HCT116 (cell line): ENCODE measurements at regions not wholly inside any gene's neighbourhood (a gene's known extent, or its start where the extent isn't known, plus 50 kb on each side); places are given as distances from the start of the nearest gene placed in this dataset.

Experiments
- ATAC-seq: fragments of 200-7000 bp; cut with Tn5 transposase; 2 replicates; pipeline ENCODE4 v1.9.1; 2020; ENCODE audit warnings: mild to moderate bottlenecking, moderate library complexity
- BruUV-seq: library from RNA; stranded (reverse); fragments of 400-500 nt; replicated peaks from 2 replicates; lab custom pipeline; 2021; lab: Mats Ljungman, UMichigan
- CTCF ChIA-PET: fragments of 300-600 bp; sonication (Branson Sonifier 250); formaldehyde crosslinking; loops from one replicate; lab custom pipeline; 2021; ENCODE audit warnings: antibody characterized with exemption; lab: Charles Lee
- POLR2A ChIA-PET: fragments of 300-600, 350-600 bp; sonication (Branson Sonifier 250); formaldehyde crosslinking; loops from one replicate; lab custom pipeline; 2021; ENCODE audit warnings: antibody characterized with exemption; lab: Charles Lee
- RAD21 ChIA-PET, 2 experiments: fragments of 300-600 bp; sonication (Branson Sonifier 250); formaldehyde crosslinking; loops; one replicate each; lab custom pipeline; 2023; ENCODE audit warnings: low total read pairs in 2 of 2; ENCODE audit not compliant: uncharacterized antibody in 2 of 2, unreplicated experiment in 2 of 2, low non-redundant PET in 1 of 2; lab: Charles Lee
- DNase-seq: peaks from one replicate; pipeline ENCODE4 v3.0.0-alpha.2; 2010; ENCODE audit warnings: low read depth, low spot score
- H2AFZ ChIP-seq: fragments of 200-600 bp; shearing (Covaris generic), sonication (generic); 2 replicates; pipeline ENCODE4 v1.6.1; 2017; ENCODE audit warnings: low read depth, mixed run types, mixed read lengths, antibody characterized with exemption, low read length; ENCODE audit not compliant: poor library complexity, severe bottlenecking
- H3K27ac ChIP-seq: 2 replicates; pipeline ENCODE4 v1.5.1; 2012; ENCODE audit warnings: low read depth, low read length
- H3K27me3 ChIP-seq: fragments of 200-600 bp; sonication (generic); 2 replicates; pipeline ENCODE4 v1.6.1; 2016; ENCODE audit warnings: mixed run types, low read length, mixed read lengths; ENCODE audit not compliant: insufficient read depth
- H3K36me3 ChIP-seq, 2 experiments: fragments of 200-500 bp in 1 of 2; fragments of 200-600 bp in 1 of 2; sonication (Bioruptor generic) in 1 of 2; sonication (generic) in 1 of 2; 2 replicates each; pipeline versions ENCODE4 v1.5.1 to v1.6.1; 2014 to 2016; ENCODE audit warnings: low read length in 2 of 2, inconsistent platforms in 1 of 2, mixed read lengths in 1 of 2, mixed run types in 1 of 2; ENCODE audit not compliant: insufficient read depth in 2 of 2, control insufficient read depth in 1 of 2
- H3K4me1 ChIP-seq, 2 experiments: fragments of 200-600 bp in 1 of 2; sonication (generic) in 1 of 2; 2 replicates each; pipeline versions ENCODE4 v1.5.1 to v1.6.1; 2012 to 2017; ENCODE audit warnings: low read length in 2 of 2, inconsistent platforms in 1 of 2, mild to moderate bottlenecking in 1 of 2, mixed read lengths in 1 of 2, mixed run types in 1 of 2, moderate library complexity in 1 of 2; ENCODE audit not compliant: insufficient read depth in 2 of 2, control insufficient read depth in 1 of 2
- H3K4me2 ChIP-seq: fragments of 200-600 bp; sonication (generic); 2 replicates; pipeline ENCODE4 v1.6.1; 2017; ENCODE audit warnings: mixed run types, low read length, mixed read lengths
- H3K4me3 ChIP-seq, 2 experiments: fragments of 200-600 bp in 1 of 2; sonication (generic) in 1 of 2; replicated peaks in 1 of 2; 2 replicates each; pipeline ENCODE4 v1.5.1; 2011 to 2016; ENCODE audit warnings: low read length in 2 of 2, control low read depth in 1 of 2, low read depth in 1 of 2, mild to moderate bottlenecking in 1 of 2, mixed read lengths in 1 of 2, mixed run types in 1 of 2
- H3K79me2 ChIP-seq: fragments of 200-600 bp; sonication (generic); 2 replicates; pipeline ENCODE4 v1.6.1; 2017; ENCODE audit warnings: mild to moderate bottlenecking, mixed run types, low read length, moderate library complexity, mixed read lengths; ENCODE audit not compliant: insufficient read depth
- H3K9ac ChIP-seq: fragments of 200-600 bp; sonication (generic); 2 replicates; pipeline ENCODE4 v1.6.1; 2016; ENCODE audit warnings: low read length, mixed read lengths
- H3K9me2 ChIP-seq: fragments of 200-600 bp; sonication (generic), shearing (Covaris generic); 2 replicates; pipeline ENCODE4 v1.6.1; 2017; ENCODE audit warnings: mixed run types, mild to moderate bottlenecking, moderate library complexity; ENCODE audit not compliant: insufficient read depth
- H3K9me3 ChIP-seq, 2 experiments: fragments of 200-500 bp in 1 of 2; fragments of 200-600 bp in 1 of 2; sonication (Bioruptor generic) in 1 of 2; sonication (generic) in 1 of 2; 2 replicates each; pipeline ENCODE4 v1.6.1; 2014 to 2017; ENCODE audit warnings: low read length in 2 of 2, mixed read lengths in 2 of 2, inconsistent platforms in 1 of 2, low read depth in 1 of 2, mild to moderate bottlenecking in 1 of 2, mixed run types in 1 of 2, moderate library complexity in 1 of 2; ENCODE audit not compliant: control insufficient read depth in 1 of 2, insufficient read depth in 1 of 2
- H4K20me1 ChIP-seq: fragments of 200-600 bp; sonication (generic), shearing (Covaris generic); 2 replicates; pipeline ENCODE4 v1.6.1; 2017; ENCODE audit warnings: mixed run types, mild to moderate bottlenecking, moderate library complexity; ENCODE audit not compliant: insufficient read depth
- ELF1 ChIP-seq: IDR thresholded peaks from 2 replicates; pipeline ENCODE4 v1.6.1; 2012; ENCODE audit warnings: low read depth, borderline replicate concordance
- EZH2phosphoT487 ChIP-seq: fragments of 200-600 bp; IDR thresholded peaks from 2 replicates; pipeline ENCODE4 v1.6.1; 2018; ENCODE audit warnings: antibody characterized with exemption, borderline replicate concordance
- POLR2AphosphoS5 ChIP-seq: IDR thresholded peaks from 2 replicates; pipeline ENCODE4 v1.6.1; 2011; ENCODE audit warnings: mild to moderate bottlenecking, low read depth, low read length, moderate library complexity
- SIN3A ChIP-seq: IDR thresholded peaks from 2 replicates; pipeline ENCODE4 v1.6.1; 2012; ENCODE audit warnings: low read depth
- SRF ChIP-seq: IDR thresholded peaks from 2 replicates; pipeline ENCODE4 v1.6.1; 2012; ENCODE audit warnings: low read depth
- TCF7L2 ChIP-seq: IDR thresholded peaks from 2 replicates; pipeline ENCODE4 v1.7.0; 2011; ENCODE audit warnings: borderline replicate concordance, inconsistent platforms; ENCODE audit not compliant: insufficient read depth, insufficient read length; ENCODE audit errors: extremely low read depth
- ZFX ChIP-seq: fragments of 450-650 bp; IDR thresholded peaks from 2 replicates; pipeline ENCODE4 v1.6.1; 2017
- intact Hi-C: fragments of 100-400 bp; cut with micrococcal nuclease; formaldehyde crosslinking; loops from 2 replicates; pipeline ENCODE4 v1.10.0; 2022
- TF ChIP-seq, protein P1 (sequence below): IDR thresholded peaks from 2 replicates; pipeline ENCODE4 v1.6.1; 2011; ENCODE audit warnings: mild to moderate bottlenecking, low read length, moderate library complexity; ENCODE audit not compliant: insufficient replicate concordance; ENCODE audit errors: extremely low read depth
- TF ChIP-seq, protein P2 (sequence below): IDR thresholded peaks from 2 replicates; pipeline ENCODE4 v1.6.1; 2012
- TF ChIP-seq, protein P3 (sequence below), 3 experiments: fragments of 200-600 bp in 1 of 3; sonication (generic) in 1 of 3; IDR thresholded peaks in 2 of 3; conservative IDR thresholded peaks in 1 of 3; 2 replicates each; pipeline ENCODE4 v1.5.1; 2012 to 2017; ENCODE audit warnings: low read depth in 2 of 3, low read length in 2 of 3, antibody characterized with exemption in 1 of 3, borderline replicate concordance in 1 of 3, control low read depth in 1 of 3, mild to moderate bottlenecking in 1 of 3, mixed read lengths in 1 of 3, mixed run types in 1 of 3, moderate library complexity in 1 of 3; ENCODE audit not compliant: insufficient read depth in 1 of 3

DNA sequence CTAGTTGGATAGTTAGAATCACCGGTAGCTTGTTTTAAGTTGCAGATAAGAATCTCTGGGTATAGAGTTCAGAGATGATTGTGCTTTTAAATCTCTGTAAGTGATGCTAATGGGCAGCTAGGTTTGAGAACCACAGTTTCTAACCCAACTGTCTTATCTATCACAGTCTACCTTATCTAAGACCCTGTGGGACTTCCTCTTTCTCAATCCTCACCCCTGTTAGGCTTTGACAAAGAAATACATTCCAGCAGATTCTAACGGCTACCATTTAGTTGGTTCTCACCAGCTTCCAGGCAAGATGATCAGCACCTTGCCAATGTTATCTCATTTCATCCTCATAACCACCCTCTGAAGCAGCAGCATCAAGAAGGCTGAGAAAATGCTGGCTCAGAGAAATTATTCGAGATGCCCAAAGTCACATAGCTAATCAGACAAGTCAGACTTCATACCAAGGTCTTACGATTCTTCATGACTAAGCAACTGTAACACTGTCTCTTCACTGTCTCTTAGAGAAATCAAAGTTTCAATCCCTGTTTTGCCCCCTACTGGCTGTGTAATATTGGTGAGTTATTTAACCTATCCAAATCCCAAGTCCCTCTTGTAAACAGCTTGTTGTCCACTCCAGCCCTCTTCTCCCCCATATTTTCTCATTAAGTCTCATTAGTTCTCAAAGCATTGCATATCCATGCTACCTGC, 192.4 kb upstream of the API5 start:
- no peak for ATAC-seq

DNA sequence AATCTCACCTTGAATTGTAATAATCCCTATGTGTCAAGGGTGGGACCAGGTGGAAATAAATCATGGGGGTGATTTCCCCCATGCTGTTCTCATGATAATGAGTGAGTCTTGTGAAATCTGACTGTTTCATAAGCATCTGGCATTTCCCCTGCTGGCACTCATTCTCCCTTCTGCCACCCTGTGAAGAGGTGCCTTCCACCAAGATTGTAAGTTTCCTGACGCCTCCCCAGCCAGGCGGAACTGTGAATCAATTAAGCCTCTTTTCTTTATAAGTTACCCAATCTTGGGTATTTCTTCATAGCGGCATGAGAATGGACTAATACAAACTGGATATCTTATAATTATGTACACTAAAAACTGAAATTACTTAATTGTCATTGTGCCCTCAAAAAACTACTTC, 189.2 kb upstream of the API5 start:
- Histone ChIP-seq H3K27ac (no peak overlapping the region), H4K20me1 (no peaks in the 10 kb centered on the region), H3K4me3 (no peak overlapping the region), H3K36me3 (no peaks in the 10 kb centered on the region), H3K4me1 (no peaks in the 10 kb centered on the region), H2AFZ (no peak overlapping the region), H3K9me2 (no peaks in the 10 kb centered on the region), H3K4me2 (no peak overlapping the region), H3K9ac (no peak overlapping the region), H3K9me3 (no peaks in the 10 kb centered on the region; a peak in 1 of 4 replicates), H3K79me2 (no peaks in the 10 kb centered on the region), H3K27me3 (no peaks in the 10 kb centered on the region)
- intact Hi-C loops = no loop called here
- ChIA-PET CTCF (no interaction called here), POLR2A (no interaction called here), RAD21 (no interaction called here)
- ATAC-seq (no peak), DNase-seq (no peak)
- no TSS peak for BruUV-seq
- TF ChIP-seq POLR2AphosphoS5 = no peak
- TF ChIP-seq ELF1 = no peak
- no peak for TF ChIP-seq EZH2phosphoT487
- TF ChIP-seq, protein P1, sequence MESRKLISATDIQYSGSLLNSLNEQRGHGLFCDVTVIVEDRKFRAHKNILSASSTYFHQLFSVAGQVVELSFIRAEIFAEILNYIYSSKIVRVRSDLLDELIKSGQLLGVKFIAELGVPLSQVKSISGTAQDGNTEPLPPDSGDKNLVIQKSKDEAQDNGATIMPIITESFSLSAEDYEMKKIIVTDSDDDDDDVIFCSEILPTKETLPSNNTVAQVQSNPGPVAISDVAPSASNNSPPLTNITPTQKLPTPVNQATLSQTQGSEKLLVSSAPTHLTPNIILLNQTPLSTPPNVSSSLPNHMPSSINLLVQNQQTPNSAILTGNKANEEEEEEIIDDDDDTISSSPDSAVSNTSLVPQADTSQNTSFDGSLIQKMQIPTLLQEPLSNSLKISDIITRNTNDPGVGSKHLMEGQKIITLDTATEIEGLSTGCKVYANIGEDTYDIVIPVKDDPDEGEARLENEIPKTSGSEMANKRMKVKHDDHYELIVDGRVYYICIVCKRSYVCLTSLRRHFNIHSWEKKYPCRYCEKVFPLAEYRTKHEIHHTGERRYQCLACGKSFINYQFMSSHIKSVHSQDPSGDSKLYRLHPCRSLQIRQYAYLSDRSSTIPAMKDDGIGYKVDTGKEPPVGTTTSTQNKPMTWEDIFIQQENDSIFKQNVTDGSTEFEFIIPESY = no peak
- TF ChIP-seq ZFX = no peak
- no peak for TF ChIP-seq TCF7L2
- TF ChIP-seq SRF = no peak
- no peak for TF ChIP-seq SIN3A
- TF ChIP-seq, protein P2, sequence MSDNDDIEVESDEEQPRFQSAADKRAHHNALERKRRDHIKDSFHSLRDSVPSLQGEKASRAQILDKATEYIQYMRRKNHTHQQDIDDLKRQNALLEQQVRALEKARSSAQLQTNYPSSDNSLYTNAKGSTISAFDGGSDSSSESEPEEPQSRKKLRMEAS = no peak
- TF ChIP-seq, protein P3, sequence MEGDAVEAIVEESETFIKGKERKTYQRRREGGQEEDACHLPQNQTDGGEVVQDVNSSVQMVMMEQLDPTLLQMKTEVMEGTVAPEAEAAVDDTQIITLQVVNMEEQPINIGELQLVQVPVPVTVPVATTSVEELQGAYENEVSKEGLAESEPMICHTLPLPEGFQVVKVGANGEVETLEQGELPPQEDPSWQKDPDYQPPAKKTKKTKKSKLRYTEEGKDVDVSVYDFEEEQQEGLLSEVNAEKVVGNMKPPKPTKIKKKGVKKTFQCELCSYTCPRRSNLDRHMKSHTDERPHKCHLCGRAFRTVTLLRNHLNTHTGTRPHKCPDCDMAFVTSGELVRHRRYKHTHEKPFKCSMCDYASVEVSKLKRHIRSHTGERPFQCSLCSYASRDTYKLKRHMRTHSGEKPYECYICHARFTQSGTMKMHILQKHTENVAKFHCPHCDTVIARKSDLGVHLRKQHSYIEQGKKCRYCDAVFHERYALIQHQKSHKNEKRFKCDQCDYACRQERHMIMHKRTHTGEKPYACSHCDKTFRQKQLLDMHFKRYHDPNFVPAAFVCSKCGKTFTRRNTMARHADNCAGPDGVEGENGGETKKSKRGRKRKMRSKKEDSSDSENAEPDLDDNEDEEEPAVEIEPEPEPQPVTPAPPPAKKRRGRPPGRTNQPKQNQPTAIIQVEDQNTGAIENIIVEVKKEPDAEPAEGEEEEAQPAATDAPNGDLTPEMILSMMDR (IDR thresholded peaks at IDR 0.05 in 2 of 3, conservative IDR thresholded peaks at IDR 0.05 in 1 of 3; ENCODE audit: borderline replicate concordance in 1 of 3, insufficient read depth in 1 of 3, low read depth in 2 of 3, low read length in 2 of 3) = no peak

More for the DNA sequence above, 192.4 kb upstream of the API5 start:
- no peak for TF ChIP-seq ZFX
- TF ChIP-seq EZH2phosphoT487 = no peak
- TF ChIP-seq, protein P1 = no peak
- Histone ChIP-seq H4K20me1 (no peaks in the 10 kb centered on the region), H2AFZ (no peak overlapping the region), H3K4me3 (no peak overlapping the region), H3K36me3 (no peaks in the 10 kb centered on the region), H3K79me2 (no peaks in the 10 kb centered on the region), H3K27me3 (no peaks in the 10 kb centered on the region), H3K9me2 (no peaks in the 10 kb centered on the region), H3K4me2 (no peak overlapping the region), H3K9ac (no peak overlapping the region), H3K4me1 (no peaks in the 10 kb centered on the region), H3K9me3 (no peaks in the 10 kb centered on the region; a peak in 1 of 4 replicates), H3K27ac (no peak overlapping the region)
- POLR2A ChIA-PET = no interaction called here
- no peak for DNase-seq
- intact Hi-C loops = no loop called here
- RAD21 ChIA-PET = no interaction called here
- no TSS peak for BruUV-seq
- CTCF ChIA-PET = no interaction called here
